CD4-positive, alpha-beta T cell (primary cell): ENCODE measurements at regions not wholly inside any gene's neighbourhood (a gene's known extent, or its start where the extent isn't known, plus 50 kb on each side); places are given as distances from the start of the nearest gene placed in this dataset.

ENCODE experiments used
- ATAC-seq: fragments of 200-7000 bp; cut with Tn5 transposase; one replicate; pipeline ENCODE4 v1.10.0; 2022; ENCODE audit warnings: mild to moderate bottlenecking; ENCODE audit not compliant: poor library complexity
- CTCF ChIA-PET: fragments of 350-600 bp; sonication (Branson Sonifier 250); formaldehyde crosslinking; loops from one replicate; lab custom pipeline; 2021; ENCODE audit warnings: antibody characterized with exemption, inconsistent platforms; lab: Charles Lee
- POLR2A ChIA-PET: fragments of 350-600 bp; sonication (Branson Sonifier 250); formaldehyde crosslinking; loops from one replicate; lab custom pipeline; 2021; ENCODE audit warnings: antibody characterized with exemption, inconsistent platforms; lab: Charles Lee
- DNase-seq, 14 experiments: peaks; one replicate each; pipeline ENCODE4 v3.0.0-alpha.2; 2013 to 2020; ENCODE audit warnings: mixed read lengths in 2 of 14
- H3K27ac ChIP-seq, 2 donors: one replicate each; pipeline versions ENCODE4 v1.5.1 to v1.7.0; 2013; ENCODE audit warnings: low read length in 2 of 2, low read depth in 1 of 2, mild to moderate bottlenecking in 1 of 2
- H3K27me3 ChIP-seq, 2 experiments: 1 replicate in 1 of 2; 2 replicates in 1 of 2; pipeline versions ENCODE4 v1.6.1 to v1.7.0; 2013; ENCODE audit warnings: low read length in 2 of 2, control low read depth in 1 of 2, mild to moderate bottlenecking in 1 of 2, moderate library complexity in 1 of 2; ENCODE audit not compliant: insufficient read depth in 2 of 2, control insufficient read depth in 1 of 2
- H3K36me3 ChIP-seq: one replicate; pipeline ENCODE4 v1.6.1; 2013; ENCODE audit warnings: low read length, control low read depth; ENCODE audit not compliant: insufficient read depth
- H3K4me1 ChIP-seq: one replicate; pipeline ENCODE4 v1.6.1; 2013; ENCODE audit warnings: low read length, control low read depth; ENCODE audit not compliant: insufficient read depth
- H3K4me3 ChIP-seq: one replicate; pipeline ENCODE4 v1.5.1; 2013; ENCODE audit warnings: mild to moderate bottlenecking, low read length, moderate library complexity
- H3K9me3 ChIP-seq, 2 experiments: 1 replicate in 1 of 2; 2 replicates in 1 of 2; pipeline versions ENCODE4 v1.6.1 to v1.7.0; 2013; ENCODE audit warnings: low read length in 2 of 2, mild to moderate bottlenecking in 2 of 2, control low read depth in 1 of 2, moderate library complexity in 1 of 2; ENCODE audit not compliant: control insufficient read depth in 1 of 2, insufficient read depth in 1 of 2
- H3K27ac Mint-ChIP-seq: one replicate; pipeline ENCODE4 v1.8.0; 2020; ENCODE audit warnings: mixed read lengths
- H3K27me3 Mint-ChIP-seq: one replicate; pipeline ENCODE4 v1.8.0; 2021; ENCODE audit warnings: mixed read lengths
- H3K36me3 Mint-ChIP-seq: one replicate; pipeline ENCODE4 v1.8.0; 2021; ENCODE audit warnings: low read depth, mixed read lengths
- H3K4me1 Mint-ChIP-seq: one replicate; pipeline ENCODE4 v1.8.0; 2021; ENCODE audit warnings: low read depth, mixed read lengths
- H3K4me3 Mint-ChIP-seq: one replicate; pipeline ENCODE4 v1.8.0; 2020; ENCODE audit warnings: mild to moderate bottlenecking, mixed read lengths
- H3K9me3 Mint-ChIP-seq: one replicate; pipeline ENCODE4 v1.8.0; 2020; ENCODE audit warnings: mixed read lengths
- intact Hi-C, 2 experiments: fragments of 100-400 bp; cut with DNase I in 1 of 2; cut with micrococcal nuclease in 1 of 2; formaldehyde crosslinking; loops; one replicate each; pipeline versions ENCODE4 v1.15.1 to v1.9.0; 2023 to 2025; cut with DNase I, micrococcal nuclease
- TF ChIP-seq, protein P1 (sequence below): fragments of 200-600 bp; IDR thresholded peaks from one replicate; pipeline ENCODE4 v1.8.0; 2022; ENCODE audit warnings: antibody characterized with exemption, mild to moderate bottlenecking

DNA sequence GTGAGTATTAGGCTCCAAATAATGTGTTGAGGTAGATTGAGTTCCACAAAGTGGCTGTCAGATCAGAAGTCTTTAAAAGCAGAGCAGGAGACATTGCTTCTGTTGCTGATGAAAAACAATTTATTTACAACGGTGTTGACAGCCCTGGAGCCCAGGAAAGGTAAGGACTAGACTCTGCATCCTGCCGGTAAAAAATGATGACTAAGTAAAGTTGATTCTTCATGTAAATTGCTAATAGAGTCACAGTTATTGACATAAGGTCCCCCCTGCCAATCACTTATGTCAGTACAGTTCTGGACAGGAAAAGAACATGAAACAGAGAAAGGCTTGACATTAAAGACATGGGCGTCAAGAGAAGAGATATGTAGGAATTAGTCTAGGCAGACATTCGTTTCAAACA is 552.5 kb downstream of the HTR1A start:
- ChIA-PET CTCF (no interaction called here), POLR2A (no interaction called here)
- no peak overlapping the region for H3K27ac ChIP-seq
- Mint-ChIP-seq H3K27ac (no peak overlapping the region), H3K4me3 (no peak overlapping the region), H3K27me3 (no peaks in the 10 kb centered on the region), H3K4me1 (no peaks in the 10 kb centered on the region), H3K9me3 (peaks cover 7% of the 10 kb centered on the region), H3K36me3 (no peaks in the 10 kb centered on the region)
- H3K27me3 ChIP-seq: no peaks in the 10 kb centered on the region
- intact Hi-C loops: no loop called here
- H3K9me3 ChIP-seq: no peaks in the 10 kb centered on the region
- ATAC-seq: no peak
- H3K4me3 ChIP-seq: no peak overlapping the region
- H3K4me1 ChIP-seq: no peaks in the 10 kb centered on the region
- no peak for DNase-seq
- TF ChIP-seq, protein P1, sequence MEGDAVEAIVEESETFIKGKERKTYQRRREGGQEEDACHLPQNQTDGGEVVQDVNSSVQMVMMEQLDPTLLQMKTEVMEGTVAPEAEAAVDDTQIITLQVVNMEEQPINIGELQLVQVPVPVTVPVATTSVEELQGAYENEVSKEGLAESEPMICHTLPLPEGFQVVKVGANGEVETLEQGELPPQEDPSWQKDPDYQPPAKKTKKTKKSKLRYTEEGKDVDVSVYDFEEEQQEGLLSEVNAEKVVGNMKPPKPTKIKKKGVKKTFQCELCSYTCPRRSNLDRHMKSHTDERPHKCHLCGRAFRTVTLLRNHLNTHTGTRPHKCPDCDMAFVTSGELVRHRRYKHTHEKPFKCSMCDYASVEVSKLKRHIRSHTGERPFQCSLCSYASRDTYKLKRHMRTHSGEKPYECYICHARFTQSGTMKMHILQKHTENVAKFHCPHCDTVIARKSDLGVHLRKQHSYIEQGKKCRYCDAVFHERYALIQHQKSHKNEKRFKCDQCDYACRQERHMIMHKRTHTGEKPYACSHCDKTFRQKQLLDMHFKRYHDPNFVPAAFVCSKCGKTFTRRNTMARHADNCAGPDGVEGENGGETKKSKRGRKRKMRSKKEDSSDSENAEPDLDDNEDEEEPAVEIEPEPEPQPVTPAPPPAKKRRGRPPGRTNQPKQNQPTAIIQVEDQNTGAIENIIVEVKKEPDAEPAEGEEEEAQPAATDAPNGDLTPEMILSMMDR: no peak
- no peaks in the 10 kb centered on the region for H3K36me3 ChIP-seq

DNA sequence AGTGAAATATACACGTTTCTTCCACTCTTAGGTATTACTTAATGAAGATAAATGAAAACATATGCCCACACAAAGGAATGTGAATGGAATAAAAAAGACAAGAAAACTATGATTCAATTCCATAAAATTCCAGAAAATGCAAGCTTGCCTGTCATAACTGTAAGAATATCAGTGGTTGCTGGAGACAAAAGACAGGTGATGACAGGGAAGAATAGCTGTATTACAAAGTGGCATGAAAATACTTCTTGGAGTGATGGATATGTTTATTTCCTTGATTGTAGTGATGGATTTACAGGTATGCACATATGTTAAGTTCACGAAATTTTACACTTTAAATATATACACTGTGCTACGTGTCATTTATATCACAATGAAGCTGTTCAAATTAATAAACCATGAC is 553.3 kb downstream of the HTR1A start:
- TF ChIP-seq, protein P1: no peak
- ChIA-PET POLR2A (no interaction called here), CTCF (no interaction called here)
- Histone ChIP-seq H3K4me3 (no peak overlapping the region), H3K9me3 (no peaks in the 10 kb centered on the region), H3K36me3 (no peaks in the 10 kb centered on the region), H3K27me3 (no peaks in the 10 kb centered on the region), H3K4me1 (no peaks in the 10 kb centered on the region), H3K27ac (no peak overlapping the region)
- DNase-seq (no peak), ATAC-seq (no peak)
- Mint-ChIP-seq H3K4me1 (no peaks in the 10 kb centered on the region), H3K36me3 (no peaks in the 10 kb centered on the region), H3K27me3 (no peaks in the 10 kb centered on the region), H3K4me3 (no peak overlapping the region), H3K9me3 (peaks cover 4% of the 10 kb centered on the region), H3K27ac (no peak overlapping the region)
- intact Hi-C loops: no loop called here

DNA sequence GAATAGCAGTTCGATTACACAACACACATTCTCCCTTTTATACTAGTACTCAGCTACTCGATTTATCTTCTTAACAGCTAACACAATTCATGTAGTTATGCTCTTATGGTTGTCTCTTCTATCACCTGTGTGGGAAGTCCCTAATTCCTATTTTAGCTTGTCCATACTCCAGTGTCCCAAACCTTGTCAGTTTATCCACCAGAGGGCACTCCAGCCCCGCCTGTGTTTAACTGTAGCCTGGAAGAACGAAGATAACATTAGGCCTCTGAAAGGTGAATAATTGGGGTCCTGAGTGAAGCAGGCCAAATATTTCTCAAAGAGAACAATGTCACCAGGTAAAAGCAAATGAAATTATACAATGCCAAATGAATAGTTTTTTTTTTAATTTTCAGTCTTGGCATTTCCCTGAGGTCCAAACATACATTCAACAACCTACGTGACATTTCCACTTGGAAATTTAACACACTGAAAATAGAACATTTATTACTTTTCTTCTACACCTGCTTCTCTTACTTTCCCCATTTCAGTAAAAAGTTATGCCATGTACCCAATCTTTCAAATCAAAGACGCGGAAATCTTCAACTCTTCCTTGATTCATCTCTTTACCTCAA is 560.7 kb downstream of the HTR1A start:
- CTCF ChIA-PET: no interaction called here
- H3K36me3 Mint-ChIP-seq: no peaks in the 10 kb centered on the region
- TF ChIP-seq, protein P1: peak; percentile 21

More for the DNA sequence above, 560.7 kb downstream of the HTR1A start:
- no peak overlapping the region for H3K4me3 ChIP-seq
- H3K27me3 ChIP-seq: no peaks in the 10 kb centered on the region
- no peaks in the 10 kb centered on the region for H3K36me3 ChIP-seq
- DNase-seq (peak in 2 of 14 experiments; percentile 0 to 3), ATAC-seq (no peak)
- POLR2A ChIA-PET: no interaction called here
- no peaks in the 10 kb centered on the region for H3K4me1 Mint-ChIP-seq
- H3K27ac ChIP-seq: no peak overlapping the region
- no peaks in the 10 kb centered on the region for H3K4me1 ChIP-seq
- H3K9me3 ChIP-seq: no peaks in the 10 kb centered on the region
- H3K4me3 Mint-ChIP-seq: no peak overlapping the region
- intact Hi-C loops: no loop called here
- H3K27me3 Mint-ChIP-seq: no peaks in the 10 kb centered on the region
- peaks cover 3% of the 10 kb centered on the region for H3K9me3 Mint-ChIP-seq
- H3K27ac Mint-ChIP-seq: no peak overlapping the region
